ENCODE measurements at regions not wholly inside any gene's neighbourhood (a gene's known extent, or its start where the extent isn't known, plus 50 kb on each side); places are given as distances from the start of the nearest gene placed in this dataset.
"Not testable (repeated sequence)": the region's sequence is repeated elsewhere in the genome, so short reads cannot be mapped to it uniquely, and the experiment has no call there.

DNA sequence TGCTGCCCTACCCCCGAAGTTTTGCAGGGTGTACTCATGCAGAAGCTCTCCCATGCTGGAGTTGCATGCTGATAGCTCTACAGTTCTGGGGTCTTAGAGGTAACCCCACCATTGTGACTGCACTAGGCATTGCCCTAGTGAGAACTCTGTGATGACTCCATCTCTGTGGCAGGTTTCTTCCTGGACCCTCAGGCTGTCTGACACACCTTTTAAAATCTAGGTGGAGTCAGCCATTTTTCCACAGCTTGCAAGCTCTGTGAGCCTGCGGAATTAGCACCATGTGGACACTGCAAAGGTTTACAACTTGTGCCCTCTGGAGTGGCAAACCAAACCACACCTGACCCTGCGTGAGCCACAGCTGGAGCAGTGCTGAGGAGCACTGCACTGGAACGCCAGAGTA, 636.2 kb upstream of the SPRY2 start:
- no peak for DNase-seq

DNA sequence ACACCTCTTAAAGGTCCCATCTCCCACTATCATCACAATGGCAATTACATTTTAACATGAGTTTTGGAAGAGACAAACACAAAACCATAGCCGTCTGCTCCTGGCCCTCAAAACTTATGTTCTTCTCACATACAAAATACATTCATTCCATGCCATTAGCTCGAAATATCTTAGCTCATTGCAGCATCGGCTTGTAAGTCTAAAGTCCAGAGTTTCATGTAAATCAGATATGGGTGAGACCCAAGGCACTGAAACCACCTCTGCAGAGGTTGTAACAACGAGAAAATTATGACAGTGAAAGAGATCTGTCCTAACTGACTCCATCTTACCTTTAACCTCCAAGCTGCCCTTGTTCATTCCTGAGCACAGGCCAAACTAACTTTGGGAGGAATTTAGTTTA, 635.0 kb upstream of the SPRY2 start:
- DNase-seq, result no peak

DNA sequence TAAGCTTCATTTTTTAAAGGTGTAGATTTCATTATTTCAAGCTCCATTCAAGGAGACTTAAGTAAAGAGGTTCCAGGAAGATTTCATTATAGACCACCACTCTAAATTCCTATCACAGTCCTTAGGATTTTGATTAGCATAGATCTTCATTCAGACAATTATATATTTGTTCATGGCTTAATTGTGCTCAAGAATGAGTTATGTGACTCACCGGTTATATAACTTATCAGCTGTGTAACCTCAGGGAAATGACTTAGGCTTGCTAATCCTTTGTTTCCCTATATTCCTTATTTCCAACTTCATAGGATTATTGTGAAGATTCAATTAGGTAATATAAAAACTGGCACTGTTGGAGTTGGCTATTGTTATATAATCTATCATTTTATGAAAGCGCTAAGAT, 632.8 kb upstream of the SPRY2 start:
- DNase-seq, result no peak

DNA sequence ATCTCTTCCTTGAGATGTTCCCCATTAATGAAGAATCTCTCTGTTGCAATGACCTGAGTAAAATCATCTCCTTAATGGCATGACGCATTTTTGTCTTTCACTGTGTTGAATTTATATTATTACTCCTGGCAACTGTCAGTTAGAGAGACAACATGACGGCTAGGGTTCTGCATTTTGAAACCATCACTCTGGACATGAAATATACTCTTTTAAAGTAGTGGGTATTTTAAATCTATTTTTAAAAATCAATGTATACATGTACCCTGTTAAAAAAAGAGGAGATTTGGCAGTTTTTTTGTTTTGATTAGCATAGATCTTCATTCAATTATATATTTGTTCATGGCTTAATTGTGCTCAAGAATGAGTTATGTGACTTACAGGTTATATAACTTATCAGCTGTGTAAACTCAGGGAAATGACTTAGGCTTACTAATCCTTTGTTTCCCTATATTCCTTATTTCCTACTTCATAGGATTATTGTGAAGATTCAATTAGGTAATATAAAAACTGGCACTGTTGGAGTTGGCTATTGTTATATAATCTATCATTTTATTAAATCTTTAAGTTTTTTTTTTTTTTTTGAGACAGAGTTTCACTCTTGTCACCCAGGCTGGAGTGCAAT, 632.0 kb upstream of the SPRY2 start:
- DNase-seq, result no peak

DNA sequence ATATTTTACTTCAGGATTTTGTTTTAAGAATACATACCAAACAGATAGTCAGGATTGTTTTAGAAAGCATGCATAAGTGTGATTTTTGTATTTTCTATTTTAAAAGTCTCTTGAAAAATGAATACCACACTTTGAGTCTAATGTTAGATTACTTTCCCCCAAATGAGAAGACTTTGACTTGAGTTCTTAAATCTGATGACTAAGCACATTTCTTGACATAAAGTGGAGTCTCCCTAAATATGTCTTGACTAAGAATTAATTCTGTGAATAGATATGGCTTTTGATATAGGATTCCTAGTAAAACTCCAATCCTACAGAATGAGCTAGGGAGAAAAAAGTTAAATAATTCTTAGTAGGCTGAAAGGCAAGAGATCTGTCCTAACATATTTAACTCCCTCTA, 624.2 kb upstream of the SPRY2 start:
- DNase-seq, result no peak

DNA sequence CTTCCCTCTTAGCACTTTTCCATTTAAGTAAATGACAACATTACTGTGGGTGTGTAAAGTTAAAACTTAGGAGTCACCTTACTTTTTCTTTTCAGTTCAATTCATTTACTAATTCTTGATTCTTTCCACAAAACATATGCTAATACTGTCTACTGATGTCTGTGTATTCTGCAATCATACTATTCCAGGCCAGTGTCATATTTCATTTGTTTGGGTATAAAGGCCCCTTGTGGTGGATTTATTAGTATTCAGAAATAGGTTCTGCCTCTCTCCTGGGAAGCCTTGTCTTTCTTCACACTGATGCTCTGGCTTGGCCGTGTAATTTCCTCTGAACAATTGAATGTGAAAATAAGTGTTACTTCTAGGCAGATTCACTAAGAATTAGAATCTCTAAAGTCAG, 621.9 kb upstream of the SPRY2 start:
- DNase-seq, result peak; percentile 4 to 60

DNA sequence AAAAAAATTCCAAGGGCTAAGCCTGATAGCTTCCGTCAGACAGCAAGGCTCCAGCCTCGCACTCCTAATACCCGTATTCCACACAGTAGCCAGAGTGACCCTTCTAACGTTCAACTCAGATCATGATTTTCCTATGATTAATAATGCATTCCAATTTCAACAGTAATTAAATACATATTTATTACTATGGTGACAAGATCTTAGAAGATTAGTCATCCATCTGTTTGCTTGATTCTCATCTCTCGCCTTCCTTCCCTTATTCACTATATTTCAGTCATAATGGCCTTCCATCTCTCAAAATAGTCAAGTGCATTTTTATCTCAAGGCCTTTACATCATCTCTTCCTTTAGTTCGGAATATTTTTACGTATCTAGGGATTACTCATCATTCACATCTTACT, 621.2 kb upstream of the SPRY2 start:
- DNase-seq, result peak; percentile 6 to 54

DNA sequence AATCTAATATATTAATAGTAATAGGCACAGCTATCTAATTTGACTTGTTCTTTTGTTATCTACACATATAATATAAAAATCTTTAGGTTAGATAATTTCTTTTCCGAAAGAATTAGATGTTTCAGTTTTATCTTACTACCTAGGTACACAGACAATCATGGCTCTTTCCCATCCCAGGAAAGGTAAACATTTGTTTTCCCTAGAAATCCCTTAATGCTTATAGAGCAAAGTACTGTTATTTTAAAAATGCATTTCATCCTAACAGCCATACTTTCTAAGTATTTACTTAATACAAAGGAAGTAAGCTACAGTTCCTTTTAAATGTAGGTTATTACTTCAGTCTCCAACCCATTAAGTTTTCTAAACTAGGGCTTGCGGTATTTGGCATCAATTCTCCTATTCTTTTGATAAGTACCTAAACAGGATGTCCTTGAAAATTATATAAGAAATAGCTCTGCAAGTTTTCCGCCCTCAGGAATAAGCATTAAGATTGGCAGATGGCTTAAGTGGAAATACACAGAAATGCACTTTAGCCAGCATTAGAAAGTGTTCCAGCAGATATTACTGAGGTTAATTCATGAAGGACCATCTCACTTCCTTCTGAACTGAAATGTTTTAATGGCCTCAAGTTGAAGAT, 616.2 kb upstream of the SPRY2 start:
- DNase-seq, result peak; percentile 21 to 66

DNA sequence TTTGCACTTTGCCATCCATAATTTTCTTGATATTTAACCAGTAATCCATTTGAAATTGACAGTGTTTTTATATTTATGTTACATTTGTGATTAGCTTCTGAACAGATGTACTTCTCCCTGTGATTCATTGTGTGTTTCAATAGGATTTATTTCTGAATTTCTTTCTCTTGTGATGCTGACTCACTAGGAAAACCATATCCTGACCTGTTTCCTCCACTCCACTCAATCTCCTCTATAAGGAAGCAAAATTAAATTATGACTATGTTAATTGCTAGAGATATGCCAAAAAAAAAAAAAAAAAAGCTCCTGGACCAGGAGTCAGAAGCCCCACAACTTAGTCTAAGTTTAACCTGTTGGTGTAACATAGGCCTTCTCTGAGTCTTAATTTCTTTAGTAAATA, 614.6 kb upstream of the SPRY2 start:
- no peak for DNase-seq

DNA sequence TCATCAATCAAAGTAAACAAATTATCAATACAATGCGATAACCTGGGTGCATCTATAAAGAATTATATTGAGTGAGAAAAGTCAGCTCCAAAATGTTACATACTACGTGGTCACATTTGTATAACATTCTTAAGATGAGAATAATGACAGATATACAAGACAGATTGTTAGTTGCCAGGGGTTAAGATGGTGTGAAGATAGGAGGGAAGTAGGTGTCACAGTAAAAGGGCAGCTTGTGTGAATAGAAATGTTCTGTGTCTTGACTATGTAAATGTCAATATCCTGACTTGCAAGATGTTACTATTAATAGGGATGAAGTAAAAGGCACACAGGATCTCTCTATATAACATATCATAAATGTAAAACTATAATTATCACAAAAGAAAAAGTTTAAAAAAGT, 611.2 kb upstream of the SPRY2 start:
- no peak for DNase-seq

DNA sequence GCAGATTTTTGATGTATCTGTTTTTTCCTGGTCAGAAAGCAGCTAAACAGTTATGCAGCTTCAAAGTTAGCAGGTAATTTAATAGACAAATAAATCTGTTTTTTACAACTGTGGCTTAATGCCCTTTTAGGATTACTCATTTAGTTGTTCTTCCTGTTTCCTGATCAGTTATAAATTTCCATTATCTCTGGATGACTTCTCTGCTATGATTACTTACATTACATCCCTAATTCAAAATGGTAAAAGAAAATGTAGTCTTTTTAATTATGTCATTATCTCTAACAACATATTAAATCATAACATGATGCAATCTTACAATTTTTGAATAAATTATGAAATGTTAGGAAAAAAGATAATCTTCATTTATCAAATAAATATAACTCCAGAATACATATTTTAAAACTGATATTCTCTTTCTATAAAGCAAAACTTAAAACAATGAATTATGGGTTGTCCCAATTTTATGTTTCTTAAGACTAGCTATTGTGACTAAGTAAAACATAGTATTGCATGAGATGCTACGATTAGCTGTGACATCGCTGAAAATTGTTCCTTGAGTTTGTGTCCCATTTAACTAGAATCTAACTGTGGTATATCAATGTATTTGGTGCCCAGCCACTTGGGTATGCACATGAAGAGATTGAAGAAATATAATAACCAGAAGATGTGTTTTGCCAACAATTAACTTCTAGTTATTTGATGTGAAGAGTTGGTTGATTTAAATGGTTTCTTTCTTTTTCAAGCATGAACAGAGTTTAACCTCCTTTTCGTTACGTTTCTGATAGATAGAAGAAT, 605.3 kb upstream of the SPRY2 start:
- no peak for DNase-seq

DNA sequence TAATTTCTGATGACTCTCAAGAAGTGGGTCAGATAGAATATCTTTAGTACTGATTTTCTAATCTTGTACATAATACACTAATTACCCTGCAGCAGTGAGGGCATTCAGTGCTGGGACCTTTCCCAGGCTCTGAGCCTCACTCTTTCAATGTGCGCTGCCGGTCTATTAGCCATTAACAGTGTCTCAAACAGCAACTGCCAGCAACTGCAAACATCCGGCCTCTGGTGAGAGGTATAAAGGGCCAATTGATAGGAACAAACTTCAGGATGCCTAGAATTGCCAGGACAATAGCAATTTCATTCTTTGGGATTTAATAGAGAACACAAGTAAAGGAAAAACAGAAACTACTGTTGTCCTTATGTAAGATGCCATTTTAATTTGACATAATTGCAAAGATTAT, 604.4 kb upstream of the SPRY2 start:
- DNase-seq, result no peak

DNA sequence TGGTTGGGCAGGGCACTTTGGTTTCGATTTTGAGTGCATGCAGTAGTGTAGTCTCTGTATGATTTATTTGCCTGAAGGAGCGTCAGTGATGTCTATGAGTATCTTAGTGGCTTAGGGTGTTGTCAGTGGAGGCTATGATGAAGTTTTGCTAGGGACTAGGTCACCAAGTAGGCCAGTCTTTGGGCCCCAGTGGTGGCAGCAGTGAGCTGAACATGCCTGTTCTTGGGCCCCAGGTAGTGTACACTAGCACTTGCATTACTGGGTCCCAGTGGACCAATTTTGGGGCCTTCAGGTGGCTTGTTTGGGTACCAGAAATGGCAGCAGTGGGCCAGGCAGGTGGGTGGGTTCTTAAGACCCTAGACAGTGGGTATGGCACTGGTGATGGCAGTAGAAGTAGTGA, 598.7 kb upstream of the SPRY2 start:
- DNase-seq, result no peak

DNA sequence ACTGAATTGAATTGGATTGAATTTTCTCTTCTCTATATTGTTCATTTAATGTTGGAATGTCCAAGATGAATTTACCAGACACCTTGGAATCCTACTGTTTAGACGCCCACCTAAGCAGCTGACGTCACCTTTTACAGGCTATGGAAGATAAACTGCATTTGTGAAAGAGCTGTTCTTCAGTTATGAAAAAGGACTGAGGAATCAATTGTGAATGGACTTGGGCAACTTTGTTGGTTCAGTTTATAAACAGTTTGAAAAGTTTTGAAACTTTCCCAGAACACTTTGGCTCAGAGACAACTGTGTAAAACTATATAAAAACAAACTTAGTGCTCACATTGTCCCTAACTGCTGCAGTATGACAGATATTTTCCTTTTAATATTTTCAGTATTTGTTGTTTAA, 590.8 kb upstream of the SPRY2 start:
- no peak for DNase-seq

DNA sequence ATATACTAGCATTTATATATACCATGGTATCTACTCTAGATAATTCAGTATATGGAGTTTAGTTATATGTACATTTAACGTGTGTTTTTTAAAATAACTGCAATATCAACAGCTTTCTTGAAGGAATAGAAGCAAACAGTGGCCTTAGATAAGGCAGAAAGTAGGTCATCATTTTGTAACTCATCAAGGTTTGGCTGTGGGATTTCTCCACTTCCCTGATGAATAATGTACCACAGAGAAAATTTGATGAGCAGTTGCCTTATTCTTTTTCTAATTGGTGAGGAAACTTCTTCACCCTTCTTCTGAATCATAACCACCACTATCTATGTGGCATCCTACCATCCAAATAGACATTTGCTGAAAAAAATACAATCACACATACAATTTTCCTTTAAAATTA, 590.2 kb upstream of the SPRY2 start:
- no peak for DNase-seq

DNA sequence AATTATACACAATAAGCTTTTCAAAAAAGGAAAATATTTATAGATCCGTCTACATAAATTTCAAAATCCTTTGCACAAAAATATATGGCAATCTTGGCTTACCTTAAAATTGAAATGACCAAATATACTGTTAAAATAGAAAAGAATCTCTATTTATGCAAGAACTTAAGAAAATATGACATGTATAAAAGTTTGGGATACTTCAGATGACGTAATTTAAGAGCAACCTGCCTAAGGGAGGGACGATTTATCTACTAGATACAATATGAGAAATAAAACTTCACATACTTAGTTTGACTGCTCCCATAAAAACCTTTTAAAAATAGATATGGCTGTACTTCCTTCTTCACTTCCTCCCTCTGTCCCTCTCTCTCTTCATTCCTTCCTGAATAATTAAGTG, 587.3 kb upstream of the SPRY2 start:
- DNase-seq, result no peak

DNA sequence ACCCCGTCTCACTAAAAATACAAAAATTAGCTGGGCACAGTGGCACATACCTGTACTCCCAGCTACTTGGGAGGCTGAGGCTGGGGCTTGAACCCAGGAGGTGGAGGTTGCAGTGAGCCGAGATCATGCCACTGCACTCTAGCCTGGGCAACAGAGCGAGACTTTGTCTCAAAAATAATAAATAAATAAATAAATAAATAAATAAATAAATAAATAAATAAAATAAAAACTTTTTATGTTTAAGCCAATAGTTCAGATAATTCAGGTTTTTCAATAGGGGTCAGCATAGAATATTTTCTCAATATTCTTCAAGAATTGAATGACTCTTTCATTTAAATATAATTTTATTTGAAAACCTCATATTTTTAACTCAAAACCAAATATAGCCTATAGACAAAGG, 585.1 kb upstream of the SPRY2 start:
- DNase-seq, result not testable (repeated sequence)

DNA sequence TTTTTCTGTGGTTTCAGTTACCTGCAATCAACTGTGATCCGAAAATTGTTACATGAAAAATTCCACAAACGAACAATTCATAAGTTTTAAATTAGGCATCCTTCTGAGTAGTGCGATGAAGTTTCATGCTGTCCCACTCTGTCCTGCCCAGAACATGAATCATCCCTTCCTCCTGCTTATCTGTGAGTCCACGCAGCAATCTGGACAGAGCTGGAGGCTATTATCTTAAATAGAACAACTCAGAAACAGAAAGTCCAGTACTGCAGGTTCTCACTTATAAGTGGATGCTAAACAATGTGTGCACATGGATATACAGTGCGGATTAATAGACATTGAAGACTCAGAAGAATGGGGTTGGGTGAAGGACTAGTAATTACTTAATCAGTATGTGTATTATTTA, 583.7 kb upstream of the SPRY2 start:
- DNase-seq, result no peak

DNA sequence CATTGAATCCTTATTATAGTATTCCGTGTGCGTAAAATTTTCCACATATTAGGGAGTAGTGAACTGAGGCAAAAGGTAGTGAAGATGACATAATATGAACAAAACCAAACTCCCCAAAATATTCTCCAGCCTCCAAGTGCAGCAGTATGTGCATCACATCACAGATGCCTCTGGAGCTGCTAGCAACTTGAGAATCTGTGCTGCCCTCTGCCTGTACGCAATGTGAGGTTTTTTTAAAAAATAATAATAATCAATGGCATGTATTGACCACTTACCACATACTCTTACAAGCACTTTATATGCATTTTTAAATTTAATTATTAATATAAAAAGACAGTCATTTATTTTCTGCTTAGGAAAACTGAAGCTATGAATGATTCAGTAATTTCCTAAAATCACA, 583.0 kb upstream of the SPRY2 start:
- peak; percentile 5 to 8 for DNase-seq

DNA sequence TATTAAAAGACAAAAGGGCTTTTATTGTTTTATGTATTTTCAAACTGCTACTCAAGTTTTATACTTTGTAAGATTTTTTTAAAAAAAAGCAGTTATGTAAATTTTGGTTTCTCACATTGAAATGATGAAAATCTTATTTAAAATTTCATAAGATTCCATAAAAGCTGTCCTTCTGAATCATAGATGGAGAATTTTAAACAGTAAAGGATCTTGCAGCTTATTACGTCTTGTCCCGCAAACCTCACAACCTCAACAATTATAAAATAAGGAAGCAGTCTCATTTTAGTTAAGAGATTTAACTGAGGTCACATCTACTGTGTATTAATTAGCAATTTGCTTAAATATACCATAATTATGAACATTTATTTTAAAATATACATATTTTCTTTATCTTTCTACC, 581.0 kb upstream of the SPRY2 start:
- no peak for DNase-seq

DNA sequence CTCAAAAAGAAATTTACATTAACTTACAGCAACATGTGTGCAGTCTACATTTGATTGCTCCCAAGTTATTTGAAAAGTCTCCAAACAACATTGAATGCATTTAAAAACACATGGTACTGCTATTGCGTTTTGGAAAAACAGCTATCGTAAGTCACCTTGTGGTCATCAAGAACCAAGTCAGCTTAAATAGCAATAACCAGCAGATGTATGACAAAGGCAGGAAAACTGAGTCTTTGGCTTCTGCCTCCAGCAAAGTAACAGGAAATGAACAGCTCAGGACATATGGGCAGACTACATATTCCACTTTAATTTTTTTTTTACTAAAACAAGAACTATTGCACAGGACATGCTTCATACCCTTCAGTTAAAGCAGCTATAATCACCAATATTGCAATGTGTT, 580.6 kb upstream of the SPRY2 start:
- DNase-seq, result no peak

DNA sequence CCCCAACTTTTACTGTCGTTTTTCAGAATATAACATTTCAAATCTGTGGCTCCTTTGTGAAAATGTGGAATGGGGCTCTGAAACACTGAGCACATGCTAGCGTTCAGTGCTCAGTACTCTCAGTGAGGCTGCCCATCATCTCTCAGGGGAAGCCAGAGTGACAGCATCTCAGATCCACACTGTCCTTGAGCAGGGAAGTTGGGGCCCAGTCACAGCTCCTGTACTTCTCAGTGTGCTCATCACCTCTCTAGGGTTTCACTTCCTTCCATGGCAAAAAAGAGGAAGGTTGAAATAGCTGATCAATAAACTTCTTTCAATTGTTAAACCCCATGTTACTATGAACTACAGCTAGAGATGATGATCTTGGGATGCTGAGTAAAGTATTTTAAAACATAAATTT, 565.9 kb upstream of the SPRY2 start:
- DNase-seq, result no peak

DNA sequence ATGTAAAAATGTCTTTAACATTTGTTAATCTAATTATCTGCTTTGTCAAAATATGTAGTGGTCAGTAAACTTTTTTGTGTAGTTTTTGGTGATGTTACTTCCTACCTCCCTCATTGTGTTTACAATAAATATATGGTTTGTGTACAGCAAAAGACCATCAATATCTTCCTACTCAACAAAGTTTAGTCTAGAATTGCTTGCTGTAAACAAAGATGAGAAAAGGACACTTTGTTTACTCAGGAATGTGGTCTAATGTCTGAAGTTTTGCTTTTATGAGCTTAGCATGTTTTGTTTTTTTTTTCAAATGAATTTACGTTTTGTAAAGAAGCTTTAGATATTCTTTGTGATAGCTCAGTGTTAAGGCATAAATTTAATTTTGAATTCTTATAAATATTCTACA, 563.5 kb upstream of the SPRY2 start:
- no peak for DNase-seq

DNA sequence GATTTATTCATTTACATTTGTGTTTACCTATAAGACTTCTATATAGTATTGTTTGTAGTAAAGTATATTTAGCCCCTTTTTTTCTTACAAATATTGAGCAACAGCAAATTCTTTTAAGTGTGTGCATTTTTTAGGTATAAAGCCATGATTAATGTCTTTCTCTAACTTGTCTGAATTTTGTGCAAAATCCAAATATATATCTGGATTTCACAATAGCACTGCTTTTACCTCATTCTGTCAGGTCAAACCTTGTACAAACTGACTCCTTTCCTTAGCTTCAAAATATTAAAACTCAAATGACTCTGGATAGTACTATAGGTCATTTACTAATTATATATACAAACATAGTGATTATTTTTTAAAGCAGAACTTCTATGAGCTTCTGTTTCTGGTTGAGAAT, 563.0 kb upstream of the SPRY2 start:
- DNase-seq, result no peak

DNA sequence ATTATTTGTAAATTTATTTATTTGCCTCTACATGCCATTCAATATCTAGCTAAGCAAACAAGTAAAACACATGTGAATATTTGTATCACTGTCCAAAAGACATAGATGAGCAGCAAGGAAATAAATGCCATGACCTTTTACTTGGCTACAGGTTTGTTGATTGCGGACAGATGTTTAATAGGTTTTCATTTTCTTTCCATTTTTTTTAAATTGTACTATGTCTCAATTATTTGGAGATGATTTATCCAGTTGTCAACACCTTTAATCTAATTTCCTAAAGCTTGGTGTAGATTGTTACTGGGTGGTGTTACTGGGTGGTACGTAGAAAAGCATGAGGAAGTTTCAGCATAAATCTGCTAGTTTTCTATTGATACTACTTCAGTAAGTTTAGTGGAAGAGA, 560.6 kb upstream of the SPRY2 start:
- DNase-seq, result no peak

Measured in NCI-H524 (cell line).